Parathyroid adenoma (tissue), 2 donors: ENCODE measurements at regions not wholly inside any gene's neighbourhood (a gene's known extent, or its start where the extent isn't known, plus 50 kb on each side); places are given as distances from the start of the nearest gene placed in this dataset.

Experiments
- H2AFZ ChIP-seq: fragments of 300-600 bp; sonication (generic); one replicate; pipeline ENCODE4 v1.7.0; 2017; ENCODE audit warnings: antibody characterized with exemption, mild to moderate bottlenecking
- H3K27ac ChIP-seq: fragments of 300-600 bp; sonication (generic); one replicate; pipeline ENCODE4 v1.7.0; 2017
- H3K27me3 ChIP-seq: fragments of 300-600 bp; sonication (generic); one replicate; pipeline ENCODE4 v1.7.0; 2017; ENCODE audit warnings: low read length; ENCODE audit not compliant: control insufficient read depth, insufficient read depth
- H3K36me3 ChIP-seq: fragments of 300-600 bp; sonication (generic); one replicate; pipeline ENCODE4 v1.7.0; 2017; ENCODE audit warnings: low read length; ENCODE audit not compliant: control insufficient read depth, insufficient read depth
- H3K4me1 ChIP-seq: fragments of 300-600 bp; sonication (generic); one replicate; pipeline ENCODE4 v1.7.0; 2017; ENCODE audit warnings: control low read depth
- H3K4me2 ChIP-seq: fragments of 300-600 bp; sonication (generic); one replicate; pipeline ENCODE4 v1.7.0; 2017; ENCODE audit warnings: low read length
- H3K4me3 ChIP-seq: fragments of 300-600 bp; sonication (generic); one replicate; pipeline ENCODE4 v1.7.0; 2017; ENCODE audit warnings: low read depth, low read length
- H3K79me2 ChIP-seq: fragments of 300-600 bp; sonication (generic); one replicate; pipeline ENCODE4 v1.7.0; 2017; ENCODE audit warnings: control low read depth
- H3K9ac ChIP-seq: fragments of 300-600 bp; sonication (generic); one replicate; pipeline ENCODE4 v1.7.0; 2017; ENCODE audit warnings: mild to moderate bottlenecking
- H3K9me3 ChIP-seq: fragments of 300-600 bp; sonication (generic); one replicate; pipeline ENCODE4 v1.7.0; 2017; ENCODE audit warnings: low read length; ENCODE audit not compliant: control insufficient read depth
- CTCF ChIP-seq: fragments of 300-600 bp; sonication (generic); IDR thresholded peaks from one replicate; pipeline ENCODE4 v1.7.0; 2017; ENCODE audit warnings: antibody characterized with exemption, mild to moderate bottlenecking
- donor health status: primary hyperparathyroidism.

- Histone ChIP-seq H3K9me3 (peaks cover 4% of the 10 kb centered on the region), H3K4me2 (no peak overlapping the region), H3K36me3 (no peaks in the 10 kb centered on the region), H3K79me2 (no peaks in the 10 kb centered on the region), H3K27ac (no peak overlapping the region), H2AFZ (no peak overlapping the region), H3K9ac (no peak overlapping the region), H3K4me1 (no peaks in the 10 kb centered on the region), H3K27me3 (no peaks in the 10 kb centered on the region), H3K4me3 (no peak overlapping the region)
- TF ChIP-seq CTCF = no peak
These were observed 828.3 kb downstream of the PDCD6IP start for GRCh38 chr3:34626699-34627098.

GRCh38 chr3:34634939-34635338 lies 836.5 kb downstream of the PDCD6IP start:
- no peaks in the 10 kb centered on the region for H3K27me3 ChIP-seq
- H3K9ac ChIP-seq = no peak overlapping the region
- H3K9me3 ChIP-seq = no peaks in the 10 kb centered on the region
- H3K36me3 ChIP-seq = no peaks in the 10 kb centered on the region
- no peaks in the 10 kb centered on the region for H3K4me1 ChIP-seq
- TF ChIP-seq CTCF = no peak
- no peak overlapping the region for H3K4me2 ChIP-seq
- H3K79me2 ChIP-seq = no peaks in the 10 kb centered on the region
- H3K27ac ChIP-seq = no peak overlapping the region
- H2AFZ ChIP-seq = no peak overlapping the region
- H3K4me3 ChIP-seq = no peak overlapping the region

GRCh38 chr3:34635352-34635850 lies 837.0 kb downstream of the PDCD6IP start:
- Histone ChIP-seq H3K36me3 (no peaks in the 10 kb centered on the region), H3K27me3 (no peaks in the 10 kb centered on the region), H3K27ac (no peak overlapping the region), H3K79me2 (no peaks in the 10 kb centered on the region), H2AFZ (no peak overlapping the region), H3K4me1 (no peaks in the 10 kb centered on the region), H3K4me2 (no peak overlapping the region), H3K9me3 (no peaks in the 10 kb centered on the region), H3K9ac (no peak overlapping the region), H3K4me3 (no peak overlapping the region)
- TF ChIP-seq CTCF = no peak

GRCh38 chr3:34646911-34647460 lies 848.6 kb downstream of the PDCD6IP start:
- H3K27me3 ChIP-seq = no peaks in the 10 kb centered on the region
- no peak overlapping the region for H3K4me3 ChIP-seq
- H3K36me3 ChIP-seq = no peaks in the 10 kb centered on the region
- no peak overlapping the region for H3K4me2 ChIP-seq
- no peak overlapping the region for H3K9ac ChIP-seq
- no peak for TF ChIP-seq CTCF
- no peak overlapping the region for H2AFZ ChIP-seq
- no peaks in the 10 kb centered on the region for H3K9me3 ChIP-seq
- H3K79me2 ChIP-seq = no peaks in the 10 kb centered on the region
- H3K4me1 ChIP-seq = no peaks in the 10 kb centered on the region
- no peak overlapping the region for H3K27ac ChIP-seq

- no peaks in the 10 kb centered on the region for H3K79me2 ChIP-seq
- no peak for TF ChIP-seq CTCF
- no peaks in the 10 kb centered on the region for H3K27me3 ChIP-seq
- H3K9me3 ChIP-seq = no peaks in the 10 kb centered on the region
- H3K4me3 ChIP-seq = no peak overlapping the region
- H3K9ac ChIP-seq = no peak overlapping the region
- no peaks in the 10 kb centered on the region for H3K36me3 ChIP-seq
- H2AFZ ChIP-seq = no peak overlapping the region
- no peak overlapping the region for H3K27ac ChIP-seq
- H3K4me2 ChIP-seq = no peak overlapping the region
- H3K4me1 ChIP-seq = no peaks in the 10 kb centered on the region
These were observed 851.7 kb downstream of the PDCD6IP start for GRCh38 chr3:34650131-34650530.
